Endothelial cell (in vitro differentiated cells): ENCODE measurements at regions not wholly inside any gene's neighbourhood (a gene's known extent, or its start where the extent isn't known, plus 50 kb on each side); places are given as distances from the start of the nearest gene placed in this dataset.

Experiments used
- DNase-seq: peaks from one replicate; pipeline ENCODE4 v3.0.0; 2021; ENCODE audit warnings: low spot score
- H3K27ac Mint-ChIP-seq: one replicate; pipeline ENCODE4 v1.8.0; 2021; ENCODE audit warnings: mixed read lengths, inconsistent platforms; ENCODE audit not compliant: unreplicated experiment
- H3K27me3 Mint-ChIP-seq: one replicate; pipeline ENCODE4 v1.8.0; 2021; ENCODE audit warnings: mild to moderate bottlenecking, moderate library complexity, mixed read lengths, inconsistent platforms; ENCODE audit not compliant: unreplicated experiment
- H3K36me3 Mint-ChIP-seq: one replicate; pipeline ENCODE4 v1.8.0; 2021; ENCODE audit warnings: mild to moderate bottlenecking, low read depth, mixed read lengths, inconsistent platforms; ENCODE audit not compliant: unreplicated experiment
- H3K4me1 Mint-ChIP-seq: one replicate; pipeline ENCODE4 v1.8.0; 2021; ENCODE audit warnings: mild to moderate bottlenecking, mixed read lengths, inconsistent platforms; ENCODE audit not compliant: unreplicated experiment
- H3K4me3 Mint-ChIP-seq: one replicate; pipeline ENCODE4 v1.8.0; 2021; ENCODE audit warnings: mild to moderate bottlenecking, mixed read lengths, inconsistent platforms; ENCODE audit not compliant: unreplicated experiment
- H3K9me3 Mint-ChIP-seq: one replicate; pipeline ENCODE4 v1.8.0; 2021; ENCODE audit warnings: mixed read lengths, inconsistent platforms; ENCODE audit not compliant: unreplicated experiment
- TF ChIP-seq, protein P1 (sequence below): fragments of 200-600 bp; sonication (generic); IDR thresholded peaks from one replicate; pipeline ENCODE4 v1.5.0; 2021; ENCODE audit warnings: antibody characterized with exemption; ENCODE audit not compliant: unreplicated experiment

DNA sequence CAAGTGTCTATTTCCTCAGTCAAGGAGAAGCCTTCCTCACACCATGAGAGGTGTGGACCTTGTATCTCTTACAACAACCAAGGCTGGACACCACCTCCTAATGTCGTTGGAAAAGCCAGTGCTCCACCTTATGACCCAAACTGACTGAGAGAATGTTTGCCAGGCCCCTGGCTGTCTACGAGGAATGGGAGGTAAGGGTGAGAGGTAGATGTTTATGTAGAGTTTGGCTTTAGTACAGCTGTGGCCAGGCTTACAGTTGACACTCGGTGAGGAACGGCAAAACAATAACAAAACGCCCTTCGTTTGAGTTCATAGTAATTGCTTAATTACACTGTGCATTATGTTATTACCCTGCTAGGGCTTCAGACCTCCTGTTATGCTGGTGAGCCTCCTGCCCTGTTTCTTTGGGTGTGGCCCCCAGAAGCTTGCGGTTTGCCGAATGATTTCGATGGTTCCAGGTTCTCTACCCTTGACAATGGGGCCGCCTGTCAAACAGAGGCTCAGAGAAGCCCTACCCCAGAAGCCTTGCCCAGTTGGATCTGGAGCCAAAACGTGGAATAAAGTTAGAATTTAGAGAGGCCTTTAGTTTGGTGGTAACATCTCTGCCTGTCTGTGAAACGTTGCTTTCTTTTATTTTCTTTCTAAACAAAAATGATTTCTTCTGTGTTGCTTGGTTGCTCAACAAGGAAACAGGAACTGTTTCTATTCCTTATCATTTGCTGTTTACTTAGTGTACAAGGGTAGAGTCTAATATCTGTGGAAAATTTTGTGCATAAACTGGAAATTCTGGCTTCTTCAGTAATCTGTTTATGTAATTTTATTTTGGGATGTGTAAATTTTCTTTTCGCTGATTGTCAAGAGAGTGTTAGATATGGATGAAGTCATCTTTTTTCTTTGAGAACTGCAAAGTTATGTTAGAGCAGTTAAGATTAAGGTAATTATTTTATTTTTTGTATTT is 60.4 kb upstream of the FOXQ1 start:
- TF ChIP-seq, protein P1, sequence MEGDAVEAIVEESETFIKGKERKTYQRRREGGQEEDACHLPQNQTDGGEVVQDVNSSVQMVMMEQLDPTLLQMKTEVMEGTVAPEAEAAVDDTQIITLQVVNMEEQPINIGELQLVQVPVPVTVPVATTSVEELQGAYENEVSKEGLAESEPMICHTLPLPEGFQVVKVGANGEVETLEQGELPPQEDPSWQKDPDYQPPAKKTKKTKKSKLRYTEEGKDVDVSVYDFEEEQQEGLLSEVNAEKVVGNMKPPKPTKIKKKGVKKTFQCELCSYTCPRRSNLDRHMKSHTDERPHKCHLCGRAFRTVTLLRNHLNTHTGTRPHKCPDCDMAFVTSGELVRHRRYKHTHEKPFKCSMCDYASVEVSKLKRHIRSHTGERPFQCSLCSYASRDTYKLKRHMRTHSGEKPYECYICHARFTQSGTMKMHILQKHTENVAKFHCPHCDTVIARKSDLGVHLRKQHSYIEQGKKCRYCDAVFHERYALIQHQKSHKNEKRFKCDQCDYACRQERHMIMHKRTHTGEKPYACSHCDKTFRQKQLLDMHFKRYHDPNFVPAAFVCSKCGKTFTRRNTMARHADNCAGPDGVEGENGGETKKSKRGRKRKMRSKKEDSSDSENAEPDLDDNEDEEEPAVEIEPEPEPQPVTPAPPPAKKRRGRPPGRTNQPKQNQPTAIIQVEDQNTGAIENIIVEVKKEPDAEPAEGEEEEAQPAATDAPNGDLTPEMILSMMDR = no peak
- no peak overlapping the region for H3K27ac Mint-ChIP-seq
- H3K4me3 Mint-ChIP-seq = no peak overlapping the region
- H3K27me3 Mint-ChIP-seq = no peaks in the 10 kb centered on the region
- DNase-seq = no peak
- no peaks in the 10 kb centered on the region for H3K9me3 Mint-ChIP-seq
- H3K36me3 Mint-ChIP-seq = no peaks in the 10 kb centered on the region
- H3K4me1 Mint-ChIP-seq = peaks cover 9% of the 10 kb centered on the region

DNA sequence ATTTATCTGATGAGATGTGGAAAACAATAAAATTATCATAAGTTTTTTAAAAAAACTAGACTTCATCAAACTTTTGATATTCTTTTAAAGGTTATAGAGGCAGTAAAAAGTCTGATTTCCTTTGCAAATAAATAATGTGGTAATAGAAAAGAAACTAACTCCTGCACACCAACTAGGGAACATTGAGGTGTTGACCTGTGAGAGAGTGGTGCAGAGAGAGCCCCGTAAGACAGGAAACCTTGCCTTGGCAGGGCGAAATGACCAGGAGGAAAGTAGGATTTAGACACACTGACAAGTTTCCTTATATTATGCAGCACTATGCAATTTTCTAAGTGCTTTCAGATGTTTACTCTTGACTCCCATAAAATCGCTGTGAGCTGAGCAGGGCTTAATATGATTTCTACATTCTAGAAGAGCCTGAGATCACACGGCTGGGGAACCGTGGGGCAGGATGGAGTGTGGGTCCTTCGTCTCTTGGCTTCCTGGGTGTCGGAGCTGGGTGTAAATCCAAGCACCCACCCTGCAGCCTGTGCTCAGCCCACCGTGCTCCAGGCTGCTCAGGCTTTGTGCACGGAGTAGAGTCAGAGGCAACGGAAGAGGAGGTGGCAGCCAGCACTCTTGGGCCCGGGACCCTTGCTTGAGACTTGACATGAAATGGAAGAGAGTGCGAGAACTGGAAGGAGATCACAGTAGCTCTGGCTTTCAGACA is 61.3 kb upstream of the FOXQ1 start:
- no peaks in the 10 kb centered on the region for H3K9me3 Mint-ChIP-seq
- no peak overlapping the region for H3K27ac Mint-ChIP-seq
- TF ChIP-seq, protein P1 = no peak
- H3K4me1 Mint-ChIP-seq = peaks cover 9% of the 10 kb centered on the region
- DNase-seq = no peak
- no peaks in the 10 kb centered on the region for H3K36me3 Mint-ChIP-seq
- no peaks in the 10 kb centered on the region for H3K27me3 Mint-ChIP-seq
- H3K4me3 Mint-ChIP-seq = no peak overlapping the region

DNA sequence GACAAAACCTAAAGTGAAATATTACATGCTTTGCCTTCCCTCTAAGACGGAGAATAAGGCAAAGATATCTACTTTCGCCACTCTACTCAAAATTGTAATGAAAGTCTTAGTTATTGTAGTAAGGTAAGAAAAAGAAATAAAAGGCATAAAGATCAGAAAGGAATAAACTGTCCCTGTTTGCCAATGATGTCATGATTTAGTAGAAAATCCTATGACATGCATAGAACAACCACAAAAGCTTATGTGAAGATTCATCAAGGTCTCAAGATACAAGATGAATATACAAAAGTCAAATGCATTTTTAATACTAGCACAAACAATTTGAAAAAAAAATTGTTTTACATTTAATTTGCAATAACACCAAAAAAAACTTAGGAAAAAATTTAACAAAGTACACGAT is 64.0 kb upstream of the FOXQ1 start:
- peaks cover 9% of the 10 kb centered on the region for H3K4me1 Mint-ChIP-seq
- no peak for DNase-seq
- H3K27ac Mint-ChIP-seq = no peak overlapping the region
- TF ChIP-seq, protein P1 = no peak
- no peaks in the 10 kb centered on the region for H3K9me3 Mint-ChIP-seq
- no peaks in the 10 kb centered on the region for H3K36me3 Mint-ChIP-seq
- no peak overlapping the region for H3K4me3 Mint-ChIP-seq
- no peaks in the 10 kb centered on the region for H3K27me3 Mint-ChIP-seq

DNA sequence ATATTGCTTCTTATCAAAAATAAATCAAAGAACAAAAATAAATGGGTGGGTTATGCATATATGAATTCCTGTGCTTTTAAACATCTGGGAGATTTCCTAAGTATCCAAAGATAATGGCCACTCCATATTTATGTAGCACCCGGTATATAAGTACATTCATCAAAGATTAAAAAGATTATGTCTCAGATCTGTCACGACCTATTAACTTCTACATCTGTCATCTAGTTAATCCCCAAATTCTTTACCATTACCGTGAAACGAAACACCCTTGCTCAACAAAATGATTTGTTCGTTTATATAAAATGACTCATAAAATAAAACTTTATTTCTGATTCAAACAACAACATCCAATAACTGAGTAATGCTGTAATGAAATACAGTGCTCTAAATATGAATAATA is 64.8 kb upstream of the FOXQ1 start:
- H3K4me3 Mint-ChIP-seq = no peak overlapping the region
- peaks cover 9% of the 10 kb centered on the region for H3K4me1 Mint-ChIP-seq
- no peaks in the 10 kb centered on the region for H3K9me3 Mint-ChIP-seq
- no peak overlapping the region for H3K27ac Mint-ChIP-seq
- H3K27me3 Mint-ChIP-seq = no peaks in the 10 kb centered on the region
- TF ChIP-seq, protein P1 = no peak
- no peaks in the 10 kb centered on the region for H3K36me3 Mint-ChIP-seq
- no peak for DNase-seq

DNA sequence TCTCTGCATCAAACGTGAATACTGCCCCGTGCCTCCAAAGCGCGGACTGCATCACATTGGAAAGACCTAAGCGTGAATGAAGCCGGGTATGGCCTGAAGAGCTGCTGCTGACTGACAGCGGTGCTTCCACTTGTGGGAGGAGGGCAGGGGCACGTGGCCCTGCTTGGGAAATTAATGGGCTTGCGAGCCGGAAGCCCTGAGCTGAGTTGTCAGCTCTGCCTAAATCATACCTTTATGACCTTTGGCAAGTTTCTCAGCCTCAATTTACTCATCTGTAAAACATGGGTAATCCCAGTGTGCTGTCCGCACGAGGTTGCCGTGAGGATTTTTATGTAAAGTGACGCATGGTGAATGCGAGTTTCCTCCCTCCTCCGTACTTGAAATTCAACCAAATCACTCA is 67.0 kb upstream of the FOXQ1 start:
- H3K36me3 Mint-ChIP-seq = no peaks in the 10 kb centered on the region
- no peak overlapping the region for H3K27ac Mint-ChIP-seq
- H3K9me3 Mint-ChIP-seq = no peaks in the 10 kb centered on the region
- no peak overlapping the region for H3K4me3 Mint-ChIP-seq
- TF ChIP-seq, protein P1 = no peak
- H3K4me1 Mint-ChIP-seq = no peaks in the 10 kb centered on the region
- no peak for DNase-seq
- no peaks in the 10 kb centered on the region for H3K27me3 Mint-ChIP-seq
